ENCODE measurements at regions not wholly inside any gene's neighbourhood (a gene's known extent, or its start where the extent isn't known, plus 50 kb on each side); places are given as distances from the start of the nearest gene placed in this dataset.

GRCh38 chr12:115078990-115079389 lies 395.0 kb upstream of the TBX3 start:
- TF ChIP-seq CTCF (conservative IDR thresholded peaks at IDR 0.05) = no peak
- H3K27ac ChIP-seq = no peak overlapping the region

- TF ChIP-seq CTCF (conservative IDR thresholded peaks at IDR 0.05) = no peak
- no peak overlapping the region for H3K27ac ChIP-seq
Measured at GRCh38 chr12:115078334-115078733, 394.4 kb upstream of the TBX3 start.

GRCh38 chr12:115075552-115076170 lies 391.7 kb upstream of the TBX3 start:
- TF ChIP-seq CTCF (conservative IDR thresholded peaks at IDR 0.05) = no peak
- H3K27ac ChIP-seq = no peak overlapping the region

- TF ChIP-seq CTCF (conservative IDR thresholded peaks at IDR 0.05) = no peak
- no peak overlapping the region for H3K27ac ChIP-seq
Measured at GRCh38 chr12:115074617-115075016, 390.6 kb upstream of the TBX3 start.

- TF ChIP-seq CTCF (conservative IDR thresholded peaks at IDR 0.05) = no peak
- no peak overlapping the region for H3K27ac ChIP-seq
Measured at GRCh38 chr12:115072712-115073111, 388.7 kb upstream of the TBX3 start.

GRCh38 chr12:115070313-115070712 lies 386.3 kb upstream of the TBX3 start:
- H3K27ac ChIP-seq = no peak overlapping the region
- TF ChIP-seq CTCF (conservative IDR thresholded peaks at IDR 0.05) = no peak

GRCh38 chr12:115064296-115064695 lies 380.3 kb upstream of the TBX3 start:
- H3K27ac ChIP-seq = no peak overlapping the region
- TF ChIP-seq CTCF (conservative IDR thresholded peaks at IDR 0.05) = no peak
